ENCODE measurements at regions not wholly inside any gene's neighbourhood (a gene's known extent, or its start where the extent isn't known, plus 50 kb on each side); places are given as distances from the start of the nearest gene placed in this dataset.
"Not testable (repeated sequence)": the region's sequence is repeated elsewhere in the genome, so short reads cannot be mapped to it uniquely, and the experiment has no call there.

DNA sequence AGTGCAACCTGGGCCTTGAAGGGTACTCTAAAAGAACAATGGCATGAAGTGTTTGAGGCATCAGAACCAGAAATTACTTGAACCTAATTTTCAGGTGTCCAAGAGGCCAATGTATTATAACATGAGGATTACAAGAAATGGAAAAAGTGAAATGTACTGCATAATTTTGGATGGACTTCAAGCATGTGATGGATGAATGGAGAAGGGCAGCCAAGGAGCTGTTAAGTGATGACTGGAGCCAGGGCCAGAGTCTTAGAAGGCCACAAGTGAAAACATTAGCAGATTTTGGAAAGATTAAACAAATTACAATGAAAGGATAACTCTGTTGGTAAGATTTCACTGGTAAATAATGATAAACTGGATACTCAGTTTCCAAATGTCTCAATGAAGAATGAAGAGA is 738.2 kb downstream of the CD109 start:
- no peaks in the 10 kb centered on the region for H3K36me3 Mint-ChIP-seq
- POLR2A ChIA-PET: no interaction called here
- no peak overlapping the region for H3K27ac Mint-ChIP-seq
- DNase-seq (no peak), ATAC-seq (no peak)
- H3K9me3 Mint-ChIP-seq: peaks cover 0 to 6% (median 0%) of the 10 kb centered on the region in 9 donors
- H3K4me3 Mint-ChIP-seq: no peak overlapping the region
- no peaks in the 10 kb centered on the region for H3K4me1 Mint-ChIP-seq
- H3K27me3 Mint-ChIP-seq: no peaks in the 10 kb centered on the region

DNA sequence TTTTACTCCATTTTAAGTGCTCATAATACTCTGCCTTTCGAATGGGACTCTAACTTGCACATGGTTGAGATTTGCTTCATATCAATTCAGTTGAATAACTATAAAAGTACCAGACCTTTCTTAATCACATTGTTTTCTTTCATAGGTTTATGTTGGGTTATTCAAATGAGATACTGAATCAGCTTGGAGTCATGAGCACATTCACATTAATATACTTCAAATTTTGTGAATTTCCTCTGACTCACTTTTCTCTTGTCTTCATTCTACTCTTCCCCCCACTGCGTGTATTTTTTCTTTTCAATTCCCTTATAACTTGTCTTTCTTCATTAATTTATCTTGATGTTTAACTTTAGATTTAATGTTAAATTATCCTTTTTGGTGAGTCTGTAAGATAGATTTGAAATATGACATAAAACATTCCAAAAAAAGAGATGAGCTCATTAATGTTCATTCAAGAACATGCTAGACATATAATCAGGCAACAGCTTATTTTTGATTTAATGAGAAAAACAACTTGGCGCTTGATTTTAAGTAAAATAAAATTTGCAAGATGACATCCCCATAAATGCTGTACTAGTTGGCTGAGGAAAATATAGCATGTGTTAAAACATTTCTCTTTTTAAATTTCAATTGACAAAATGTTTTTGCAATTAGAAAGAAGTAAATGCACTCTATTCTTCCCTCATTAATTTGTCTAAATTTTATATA is 736.0 kb downstream of the CD109 start:
- Mint-ChIP-seq H3K9me3 (peaks cover 0 to 12% (median 5%) of the 10 kb centered on the region in 9 donors), H3K4me3 (no peak overlapping the region), H3K36me3 (no peaks in the 10 kb centered on the region), H3K27ac (no peak overlapping the region), H3K4me1 (no peaks in the 10 kb centered on the region), H3K27me3 (no peaks in the 10 kb centered on the region)
- ATAC-seq: no peak
- POLR2A ChIA-PET: no interaction called here
- no peak for DNase-seq

DNA sequence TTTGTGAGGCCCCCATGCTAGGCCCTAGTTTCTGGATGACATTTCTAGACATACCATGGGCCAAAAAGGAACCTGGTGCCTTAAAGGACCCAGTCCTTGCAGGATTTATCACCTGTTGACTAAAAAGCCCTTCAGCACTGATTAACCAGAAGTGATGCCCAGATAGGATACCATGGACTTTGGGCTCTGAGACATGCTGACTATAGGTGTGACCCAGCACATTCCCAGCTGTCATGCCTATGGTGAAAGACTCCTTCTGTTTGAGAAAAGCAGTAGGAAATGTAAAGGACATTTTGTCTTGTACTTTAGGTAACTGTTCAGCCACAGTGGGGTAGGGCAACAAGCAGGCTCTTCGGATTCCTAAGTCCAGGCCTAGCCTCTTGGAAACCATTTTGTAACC is 724.2 kb downstream of the CD109 start:
- no peaks in the 10 kb centered on the region for H3K27me3 Mint-ChIP-seq

DNA sequence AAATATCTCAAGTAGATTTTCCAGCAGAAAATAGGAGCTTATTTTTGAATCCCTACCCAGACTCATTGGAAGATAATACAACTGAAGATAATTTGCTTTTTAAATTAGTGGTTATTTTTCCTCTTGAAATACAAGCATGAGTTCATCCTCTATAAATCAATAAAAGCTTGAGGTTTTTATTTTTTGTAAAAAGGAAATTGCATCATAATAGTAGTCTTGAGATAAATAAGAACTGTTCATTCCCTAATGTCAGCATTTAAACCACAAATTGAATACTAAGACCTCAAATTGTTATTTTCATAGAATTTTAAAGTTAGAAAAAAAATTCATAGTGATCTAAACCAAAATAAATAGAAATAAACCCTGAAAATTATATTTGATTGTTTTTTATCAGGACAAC is 719.1 kb downstream of the CD109 start:
- H3K4me1 Mint-ChIP-seq: no peaks in the 10 kb centered on the region
- no peaks in the 10 kb centered on the region for H3K27me3 Mint-ChIP-seq
- H3K9me3 Mint-ChIP-seq: peaks cover 0 to 10% (median 4%) of the 10 kb centered on the region in 9 donors
- no peak overlapping the region for H3K27ac Mint-ChIP-seq
- no peaks in the 10 kb centered on the region for H3K36me3 Mint-ChIP-seq
- DNase-seq (no peak), ATAC-seq (no peak)
- H3K4me3 Mint-ChIP-seq: no peak overlapping the region
- POLR2A ChIA-PET: no interaction called here

More for the DNA sequence above, 724.2 kb downstream of the CD109 start:
- DNase-seq (no peak), ATAC-seq (no peak)
- H3K4me3 Mint-ChIP-seq: no peak overlapping the region
- H3K9me3 Mint-ChIP-seq: peaks cover 8 to 23% (median 15%) of the 10 kb centered on the region in 9 donors
- no peak overlapping the region for H3K27ac Mint-ChIP-seq
- H3K36me3 Mint-ChIP-seq: no peaks in the 10 kb centered on the region
- POLR2A ChIA-PET: no interaction called here
- no peaks in the 10 kb centered on the region for H3K4me1 Mint-ChIP-seq

DNA sequence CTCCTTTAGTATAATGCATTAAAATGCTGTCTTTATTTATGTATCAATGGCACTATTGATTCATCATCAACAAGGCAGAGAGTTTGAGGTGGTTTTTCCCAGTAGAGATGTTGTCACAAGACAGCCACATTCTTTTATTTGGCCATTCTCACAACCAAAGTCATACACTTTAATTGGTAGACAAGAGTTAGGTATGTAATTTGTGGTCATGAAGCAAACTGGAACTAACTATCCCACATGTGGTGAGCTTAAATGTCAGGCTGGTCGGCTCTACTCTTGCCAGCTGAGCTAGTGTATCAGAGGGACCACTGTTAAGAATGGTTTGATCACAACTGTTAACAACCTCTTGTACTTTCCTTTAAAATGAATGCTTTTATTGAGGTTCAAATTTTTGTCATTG is 714.6 kb downstream of the CD109 start:
- POLR2A ChIA-PET: no interaction called here
- Mint-ChIP-seq H3K9me3 (peaks cover 0 to 10% (median 3%) of the 10 kb centered on the region in 9 donors), H3K4me3 (no peak overlapping the region), H3K4me1 (no peaks in the 10 kb centered on the region), H3K27ac (no peak overlapping the region), H3K27me3 (no peaks in the 10 kb centered on the region), H3K36me3 (no peaks in the 10 kb centered on the region)
- ATAC-seq (no peak), DNase-seq (no peak)

DNA sequence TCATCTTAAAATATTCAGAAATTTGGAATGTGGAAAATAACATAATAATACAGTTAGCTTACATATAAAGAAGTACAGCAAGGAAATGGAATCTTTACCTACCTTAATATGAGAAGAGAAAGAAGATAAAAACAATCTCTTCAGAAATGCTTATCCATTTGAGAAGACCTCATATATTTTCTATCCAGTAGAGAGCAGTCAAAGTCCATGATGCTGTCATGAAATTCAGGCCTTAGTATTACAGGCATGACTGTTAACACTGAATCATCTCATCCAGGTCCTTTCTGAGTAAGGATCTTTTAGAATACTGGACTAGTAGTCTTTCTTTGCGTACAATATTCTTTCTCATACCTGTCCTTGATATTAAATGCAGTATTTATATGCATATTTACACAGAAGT is 713.4 kb downstream of the CD109 start:
- H3K27ac Mint-ChIP-seq: no peak overlapping the region

DNA sequence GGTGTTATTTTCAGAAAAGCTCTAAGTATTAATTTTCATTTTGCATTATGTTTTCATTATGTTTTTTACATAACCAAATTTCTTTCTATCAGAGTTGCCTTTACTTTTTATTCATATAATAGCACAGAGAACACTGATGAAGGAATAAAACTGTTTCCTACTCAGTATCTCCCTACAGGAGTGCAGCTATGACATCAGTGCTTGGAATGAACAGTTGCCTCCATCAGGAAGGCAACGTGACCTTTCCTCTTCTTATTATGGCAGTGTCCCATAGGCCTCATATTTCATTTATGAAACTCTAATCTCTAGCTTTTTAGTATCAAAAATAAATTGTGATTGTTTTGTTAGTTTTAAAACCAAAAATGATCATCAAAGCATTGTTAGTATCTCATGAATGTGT is 712.8 kb downstream of the CD109 start:
- DNase-seq (no peak), ATAC-seq (no peak)
- POLR2A ChIA-PET: no interaction called here
- Mint-ChIP-seq H3K9me3 (peaks cover 0 to 10% (median 6%) of the 10 kb centered on the region in 9 donors), H3K4me3 (no peak overlapping the region), H3K36me3 (no peaks in the 10 kb centered on the region), H3K4me1 (no peaks in the 10 kb centered on the region), H3K27me3 (no peaks in the 10 kb centered on the region), H3K27ac (no peak overlapping the region)

More for the DNA sequence above, 713.4 kb downstream of the CD109 start:
- Mint-ChIP-seq H3K27me3 (no peaks in the 10 kb centered on the region), H3K9me3 (peaks cover 0 to 10% (median 6%) of the 10 kb centered on the region in 9 donors), H3K4me3 (no peak overlapping the region), H3K4me1 (no peaks in the 10 kb centered on the region), H3K36me3 (no peaks in the 10 kb centered on the region)
- DNase-seq: no peak
- POLR2A ChIA-PET: no interaction called here
- ATAC-seq: no peak

DNA sequence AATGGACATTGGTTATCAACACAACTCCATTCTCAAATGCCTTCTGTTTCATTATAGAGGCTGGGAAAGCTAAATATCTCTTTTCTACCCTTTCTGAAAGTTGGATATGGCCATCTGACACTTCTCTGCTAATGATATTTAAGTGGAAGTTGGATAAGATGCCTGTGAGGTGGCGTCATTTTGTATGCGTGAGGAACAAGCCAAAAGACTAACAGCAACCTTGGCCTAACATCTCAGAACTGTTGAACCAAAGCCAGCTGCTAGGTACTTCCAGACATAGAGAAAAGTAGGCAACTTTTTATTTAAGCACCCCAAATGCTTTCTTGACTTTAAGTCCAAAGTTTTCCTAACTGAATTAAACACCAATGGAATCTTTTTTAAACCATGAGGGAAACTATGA is 708.4 kb downstream of the CD109 start:
- ATAC-seq (no peak), DNase-seq (no peak)
- Mint-ChIP-seq H3K4me3 (no peak overlapping the region), H3K9me3 (peaks cover 0 to 18% (median 8%) of the 10 kb centered on the region in 9 donors), H3K4me1 (no peaks in the 10 kb centered on the region), H3K27ac (no peak overlapping the region), H3K36me3 (peaks cover 0 to 7% (median 0%) of the 10 kb centered on the region in 3 donors), H3K27me3 (peaks cover 0 to 2% (median 0%) of the 10 kb centered on the region in 5 donors)
- POLR2A ChIA-PET: no interaction called here

DNA sequence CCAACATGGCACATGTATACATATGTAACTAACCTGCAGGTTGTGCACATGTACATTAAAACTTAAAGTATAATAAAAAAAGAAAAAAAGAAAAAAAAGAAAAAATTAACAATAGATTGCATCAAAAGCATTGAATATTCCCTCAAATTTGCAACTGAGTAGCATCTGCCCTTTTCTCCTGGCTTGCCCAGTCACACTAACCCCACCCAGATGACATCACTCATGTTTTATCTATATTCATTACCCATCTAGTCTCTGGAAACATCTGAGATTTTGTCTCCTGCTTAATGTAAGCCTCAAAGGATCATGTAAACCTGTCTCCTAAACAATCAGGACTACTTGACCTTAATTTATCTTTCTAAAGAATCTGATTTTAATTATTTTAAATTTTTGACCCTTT is 706.8 kb downstream of the CD109 start:
- H3K36me3 Mint-ChIP-seq: peaks cover 0 to 8% (median 0%) of the 10 kb centered on the region in 3 donors
- peaks cover 0 to 19% (median 9%) of the 10 kb centered on the region in 9 donors for H3K9me3 Mint-ChIP-seq
- DNase-seq: no peak
- POLR2A ChIA-PET: no interaction called here
- H3K27me3 Mint-ChIP-seq: peaks cover 0 to 4% (median 0%) of the 10 kb centered on the region in 5 donors
- no peak for ATAC-seq
- H3K27ac Mint-ChIP-seq: no peak overlapping the region
- no peak overlapping the region for H3K4me3 Mint-ChIP-seq
- H3K4me1 Mint-ChIP-seq: no peaks in the 10 kb centered on the region

DNA sequence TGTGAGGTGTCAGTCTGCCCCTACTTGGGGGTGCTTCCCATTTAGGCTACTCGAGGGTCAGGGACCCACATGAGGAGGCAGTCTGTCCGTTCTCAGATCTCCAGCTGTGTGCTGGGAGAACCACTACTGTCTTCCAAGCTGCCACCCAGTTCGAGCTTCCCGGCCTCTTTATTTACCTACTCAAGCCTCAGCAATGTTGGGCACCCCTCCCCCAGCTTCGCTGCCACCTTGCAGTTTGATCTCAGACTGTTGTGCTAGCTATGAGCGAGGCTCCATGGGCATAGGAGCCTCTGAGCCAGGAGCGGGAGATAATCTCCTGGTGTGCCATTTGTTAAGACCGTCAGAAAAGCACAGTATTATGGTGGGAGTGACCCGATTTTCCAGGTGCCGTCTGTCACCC is 682.4 kb downstream of the CD109 start:
- DNase-seq, H3K4me1 Mint-ChIP-seq, H3K36me3 Mint-ChIP-seq, ATAC-seq, H3K4me3 Mint-ChIP-seq, H3K27ac Mint-ChIP-seq, H3K27me3 Mint-ChIP-seq, POLR2A ChIA-PET: not testable (repeated sequence)
- H3K9me3 Mint-ChIP-seq: peaks cover 0 to 21% (median 8%) of the 10 kb centered on the region in 9 donors

DNA sequence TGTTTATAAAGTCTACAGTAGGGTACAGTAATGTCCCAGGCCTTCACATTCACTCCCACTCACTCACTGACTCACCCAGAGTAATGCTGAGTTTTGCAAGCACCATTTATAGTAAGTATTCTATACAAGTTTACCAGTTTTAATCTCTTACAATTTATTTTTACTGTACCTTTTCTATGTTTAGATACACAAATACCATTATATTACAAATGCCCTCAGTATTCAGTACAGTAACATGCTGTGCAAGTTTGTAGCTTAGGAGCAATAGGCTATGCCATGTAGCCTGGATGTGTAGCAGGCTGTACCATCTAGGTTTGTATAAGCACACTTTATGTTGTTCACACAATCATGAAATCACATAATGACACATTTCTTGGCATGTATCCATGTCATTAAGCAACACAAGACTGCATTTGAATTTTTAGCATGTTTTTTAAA is 673.6 kb downstream of the CD109 start:
- H3K4me1 Mint-ChIP-seq: no peaks in the 10 kb centered on the region

DNA sequence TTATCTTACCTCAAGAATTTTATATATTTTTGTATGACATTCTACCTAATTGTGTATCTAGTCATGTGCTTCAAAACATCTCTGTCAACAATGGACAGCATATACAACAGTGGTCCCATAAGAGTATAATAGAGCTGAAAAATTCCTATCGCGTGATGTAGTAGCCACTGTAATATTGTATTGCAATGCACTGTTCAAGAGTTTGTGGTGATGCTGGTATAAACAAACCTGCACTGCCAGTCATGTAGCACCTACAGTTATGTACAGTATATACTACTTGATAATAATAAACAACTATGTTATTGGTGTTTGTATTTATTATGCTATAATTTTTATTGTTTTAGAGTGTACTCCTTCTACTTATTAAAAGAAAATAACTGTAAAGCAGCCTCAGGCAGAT is 672.7 kb downstream of the CD109 start:
- H3K27me3 Mint-ChIP-seq: no peaks in the 10 kb centered on the region

More for the DNA sequence above, 673.6 kb downstream of the CD109 start:
- no peak for ATAC-seq
- Mint-ChIP-seq H3K4me3 (no peak overlapping the region), H3K27ac (no peak overlapping the region), H3K36me3 (no peaks in the 10 kb centered on the region), H3K9me3 (peaks cover 0 to 12% (median 0%) of the 10 kb centered on the region in 9 donors), H3K27me3 (no peaks in the 10 kb centered on the region)
- DNase-seq: no peak
- POLR2A ChIA-PET: no interaction called here

DNA sequence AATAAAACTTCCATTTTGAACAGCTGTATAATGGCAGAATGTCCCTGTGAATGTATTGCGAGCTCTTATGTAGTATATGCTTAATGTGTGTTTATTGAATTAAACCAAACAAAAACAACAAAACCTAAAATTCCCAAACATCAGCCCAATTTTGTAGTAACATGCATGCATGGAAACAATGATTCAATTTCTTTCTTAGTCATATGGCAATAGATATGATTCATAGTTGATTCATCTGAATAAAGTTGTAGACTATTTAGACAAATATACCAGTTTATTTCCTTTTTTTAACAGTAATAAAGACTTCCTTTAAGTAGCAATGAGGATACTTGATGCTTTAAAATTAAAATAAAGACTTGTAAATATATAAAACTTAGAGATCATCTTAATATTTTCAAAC is 670.6 kb downstream of the CD109 start:
- Mint-ChIP-seq H3K36me3 (no peaks in the 10 kb centered on the region), H3K27me3 (no peaks in the 10 kb centered on the region), H3K27ac (no peak overlapping the region), H3K4me3 (no peak overlapping the region), H3K4me1 (no peaks in the 10 kb centered on the region), H3K9me3 (peaks cover 0 to 12% (median 0%) of the 10 kb centered on the region in 9 donors)
- POLR2A ChIA-PET: no interaction called here
- DNase-seq: no peak
- ATAC-seq: no peak

More for the DNA sequence above, 672.7 kb downstream of the CD109 start:
- H3K36me3 Mint-ChIP-seq: no peaks in the 10 kb centered on the region
- DNase-seq (no peak), ATAC-seq (no peak)
- H3K9me3 Mint-ChIP-seq: peaks cover 0 to 12% (median under 1%) of the 10 kb centered on the region in 9 donors
- H3K4me3 Mint-ChIP-seq: no peak overlapping the region
- POLR2A ChIA-PET: no interaction called here
- H3K27ac Mint-ChIP-seq: no peak overlapping the region
- no peaks in the 10 kb centered on the region for H3K4me1 Mint-ChIP-seq

DNA sequence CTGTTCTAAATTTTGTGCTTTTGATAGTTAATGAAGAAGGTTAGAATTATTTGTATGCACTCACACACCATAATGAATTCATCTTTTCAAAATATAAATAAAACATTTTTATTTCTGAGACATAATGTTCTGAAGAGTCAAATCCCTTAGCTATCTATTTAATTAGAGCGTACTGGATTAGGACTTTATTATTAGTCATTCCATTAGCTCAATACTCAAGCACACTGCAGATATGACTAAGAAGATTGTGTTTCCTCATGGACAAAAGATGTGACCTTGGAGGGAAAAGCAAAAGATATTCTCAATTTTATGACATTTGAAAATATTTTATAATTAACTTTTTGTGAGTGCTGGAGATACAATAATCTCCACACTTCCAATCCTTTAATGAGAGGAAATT is 666.4 kb downstream of the CD109 start:
- Mint-ChIP-seq H3K9me3 (peaks cover 0 to 4% (median 0%) of the 10 kb centered on the region in 9 donors), H3K4me1 (no peaks in the 10 kb centered on the region), H3K4me3 (no peak overlapping the region), H3K27ac (no peak overlapping the region), H3K27me3 (no peaks in the 10 kb centered on the region), H3K36me3 (no peaks in the 10 kb centered on the region)
- no peak for ATAC-seq
- DNase-seq: no peak
- POLR2A ChIA-PET: no interaction called here
